SU-DHL-6 (cell line): ENCODE measurements at regions not wholly inside any gene's neighbourhood (a gene's known extent, or its start where the extent isn't known, plus 50 kb on each side); places are given as distances from the start of the nearest gene placed in this dataset.

Experiments
- H2AFZ ChIP-seq: fragments of 200-600 bp; sonication (generic); 2 replicates; pipeline ENCODE4 v1.6.1; 2014; ENCODE audit warnings: low read depth, mild to moderate bottlenecking, moderate library complexity, mixed read lengths, antibody characterized with exemption, low read length; ENCODE audit not compliant: severe bottlenecking
- H3F3A ChIP-seq: fragments of 200-600 bp; shearing (Covaris generic); 2 replicates; pipeline ENCODE4 v1.6.0; 2016; ENCODE audit warnings: antibody characterized with exemption, mild to moderate bottlenecking; ENCODE audit not compliant: insufficient read depth
- H3K27ac ChIP-seq: fragments of 200-600 bp; sonication (generic); 2 replicates; pipeline ENCODE4 v1.5.1; 2016; ENCODE audit warnings: low read depth, mild to moderate bottlenecking, low read length, moderate library complexity, mixed read lengths
- H3K27me3 ChIP-seq: fragments of 200-600 bp; sonication (generic), shearing (Covaris generic); 2 replicates; pipeline ENCODE4 v1.6.0; 2014; ENCODE audit warnings: mild to moderate bottlenecking, low read length
- H3K36me3 ChIP-seq: fragments of 200-600 bp; sonication (generic); 2 replicates; pipeline ENCODE4 v1.6.1; 2014; ENCODE audit warnings: mild to moderate bottlenecking, low read length, mixed read lengths
- H3K4me2 ChIP-seq: fragments of 300-600, 200-600 bp; shearing (Covaris generic), sonication (generic); 2 replicates; pipeline ENCODE4 v1.6.0; 2014; ENCODE audit warnings: low read length, low read depth, mild to moderate bottlenecking; ENCODE audit not compliant: poor library complexity, severe bottlenecking
- H3K4me3 ChIP-seq: fragments of 200-600 bp; sonication (generic); 2 replicates; pipeline ENCODE4 v1.5.1; 2014; ENCODE audit warnings: antibody characterized with exemption, low read length, mild to moderate bottlenecking, mixed read lengths; ENCODE audit not compliant: insufficient read depth, poor library complexity, severe bottlenecking
- H3K79me2 ChIP-seq: fragments of 200-600 bp; sonication (generic); 2 replicates; pipeline ENCODE4 v1.6.1; 2014; ENCODE audit warnings: mild to moderate bottlenecking, low read length, moderate library complexity; ENCODE audit not compliant: insufficient read depth
- H3K9ac ChIP-seq: fragments of 200-600 bp; sonication (generic); 2 replicates; pipeline ENCODE4 v1.7.0; 2014; ENCODE audit warnings: mild to moderate bottlenecking, low read length
- H3K9me2 ChIP-seq: fragments of 200-600 bp; sonication (generic); replicated peaks from 2 replicates; pipeline ENCODE4 v1.6.1; 2014; ENCODE audit warnings: low read length; ENCODE audit not compliant: insufficient read depth
- H3K9me3 ChIP-seq: fragments of 200-600 bp; sonication (generic); 2 replicates; pipeline ENCODE4 v1.6.1; 2014; ENCODE audit warnings: low read length, mixed read lengths; ENCODE audit not compliant: insufficient read depth
- H4K20me1 ChIP-seq: fragments of 200-600 bp; sonication (generic); 2 replicates; pipeline ENCODE4 v1.6.1; 2014; ENCODE audit warnings: low read depth, mild to moderate bottlenecking, antibody characterized with exemption, low read length, moderate library complexity, mixed read lengths
- CTCF ChIP-seq: fragments of 200-600 bp; sonication (generic); IDR thresholded peaks from one replicate; pipeline ENCODE4 v1.5.1; 2017; ENCODE audit warnings: antibody characterized with exemption, mild to moderate bottlenecking, low read length, moderate library complexity; ENCODE audit not compliant: insufficient read depth, poor library complexity, severe bottlenecking
- EZH2phosphoT487 ChIP-seq: fragments of 200-600 bp; sonication (generic), shearing (Covaris generic); conservative IDR thresholded peaks from 2 replicates; pipeline ENCODE4 v1.6.1; 2018; ENCODE audit warnings: mild to moderate bottlenecking, antibody characterized with exemption, low read length, moderate library complexity, mixed read lengths

GRCh38 chr18:78145096-78145495 lies 834.5 kb upstream of the SALL3 start:
- H3F3A ChIP-seq: no peaks in the 10 kb centered on the region
- no peak overlapping the region for H3K27ac ChIP-seq
- no peak overlapping the region for H2AFZ ChIP-seq
- H3K4me3 ChIP-seq: no peak overlapping the region
- no peaks in the 10 kb centered on the region for H3K36me3 ChIP-seq
- H3K79me2 ChIP-seq: no peaks in the 10 kb centered on the region
- no peaks in the 10 kb centered on the region for H3K9me3 ChIP-seq
- H3K4me2 ChIP-seq: no peak overlapping the region
- H3K27me3 ChIP-seq: no peaks in the 10 kb centered on the region
- TF ChIP-seq EZH2phosphoT487 (no peak), CTCF (no peak)
- H3K9me2 ChIP-seq: no peaks in the 10 kb centered on the region
- no peaks in the 10 kb centered on the region for H4K20me1 ChIP-seq
- no peak overlapping the region for H3K9ac ChIP-seq

GRCh38 chr18:78146136-78147085 lies 833.2 kb upstream of the SALL3 start:
- no peak overlapping the region for H3K9ac ChIP-seq
- TF ChIP-seq EZH2phosphoT487: no peak
- TF ChIP-seq CTCF: no peak
- no peak overlapping the region for H3K27ac ChIP-seq
- no peaks in the 10 kb centered on the region for H3K9me3 ChIP-seq
- no peak overlapping the region for H3K4me3 ChIP-seq
- H3K27me3 ChIP-seq: no peaks in the 10 kb centered on the region
- no peaks in the 10 kb centered on the region for H3K9me2 ChIP-seq
- no peaks in the 10 kb centered on the region for H3F3A ChIP-seq
- H4K20me1 ChIP-seq: no peaks in the 10 kb centered on the region
- no peaks in the 10 kb centered on the region for H3K79me2 ChIP-seq
- H2AFZ ChIP-seq: no peak overlapping the region
- H3K4me2 ChIP-seq: no peak overlapping the region
- H3K36me3 ChIP-seq: no peaks in the 10 kb centered on the region

GRCh38 chr18:78150590-78150989 lies 829.0 kb upstream of the SALL3 start:
- no peaks in the 10 kb centered on the region for H3K9me2 ChIP-seq
- no peak overlapping the region for H3K27ac ChIP-seq
- H3K79me2 ChIP-seq: no peaks in the 10 kb centered on the region
- H3K4me3 ChIP-seq: no peak overlapping the region
- no peak overlapping the region for H3K4me2 ChIP-seq
- TF ChIP-seq EZH2phosphoT487 (no peak), CTCF (no peak)
- no peak overlapping the region for H3K9ac ChIP-seq
- no peaks in the 10 kb centered on the region for H4K20me1 ChIP-seq
- H3K36me3 ChIP-seq: no peaks in the 10 kb centered on the region
- H3K27me3 ChIP-seq: no peaks in the 10 kb centered on the region
- no peak overlapping the region for H2AFZ ChIP-seq
- no peaks in the 10 kb centered on the region for H3K9me3 ChIP-seq
- H3F3A ChIP-seq: no peaks in the 10 kb centered on the region
